HL-60 (cell line): ENCODE measurements at regions not wholly inside any gene's neighbourhood (a gene's known extent, or its start where the extent isn't known, plus 50 kb on each side); places are given as distances from the start of the nearest gene placed in this dataset.

Experiments
- DNase-seq, 2 experiments: peaks; one replicate each; pipeline ENCODE4 v3.0.0-alpha.2; 2010 to 2020; ENCODE audit warnings: low read depth in 1 of 2, low spot score in 1 of 2
- H3K27ac ChIP-seq: fragments of 250-450 bp; sonication (Bioruptor Pico); replicated peaks from 2 replicates; pipeline ENCODE4 v1.5.1; 2020; ENCODE audit warnings: mild to moderate bottlenecking, moderate library complexity
- H3K27me3 ChIP-seq: fragments of 250-450 bp; sonication (Bioruptor Pico); 2 replicates; pipeline ENCODE4 v1.5.1; 2021; ENCODE audit warnings: mild to moderate bottlenecking, moderate library complexity; ENCODE audit not compliant: insufficient read depth, poor library complexity, severe bottlenecking
- H3K4me3 ChIP-seq: replicated peaks from 2 replicates; pipeline ENCODE4 v1.5.1; 2011; ENCODE audit warnings: mild to moderate bottlenecking, control low read depth, low read length; ENCODE audit not compliant: insufficient read depth
- GABPA ChIP-seq: IDR thresholded peaks from 2 replicates; pipeline ENCODE4 v1.6.1; 2012; ENCODE audit warnings: low read depth
- POLR2AphosphoS5 ChIP-seq: IDR thresholded peaks from 2 replicates; pipeline ENCODE4 v1.6.1; 2012; ENCODE audit warnings: low read depth
- REST ChIP-seq: IDR thresholded peaks from 2 replicates; pipeline ENCODE4 v1.6.1; 2012; ENCODE audit warnings: low read depth; ENCODE audit not compliant: insufficient replicate concordance
- SPI1 ChIP-seq: IDR thresholded peaks from 2 replicates; pipeline ENCODE4 v1.6.1; 2012; ENCODE audit warnings: low read depth, mild to moderate bottlenecking, borderline replicate concordance
- TF ChIP-seq, protein P1 (sequence below): IDR thresholded peaks from one replicate; pipeline ENCODE4 v1.5.1; 2011; ENCODE audit warnings: low read length, control low read depth, inconsistent platforms; ENCODE audit not compliant: insufficient read depth

DNA sequence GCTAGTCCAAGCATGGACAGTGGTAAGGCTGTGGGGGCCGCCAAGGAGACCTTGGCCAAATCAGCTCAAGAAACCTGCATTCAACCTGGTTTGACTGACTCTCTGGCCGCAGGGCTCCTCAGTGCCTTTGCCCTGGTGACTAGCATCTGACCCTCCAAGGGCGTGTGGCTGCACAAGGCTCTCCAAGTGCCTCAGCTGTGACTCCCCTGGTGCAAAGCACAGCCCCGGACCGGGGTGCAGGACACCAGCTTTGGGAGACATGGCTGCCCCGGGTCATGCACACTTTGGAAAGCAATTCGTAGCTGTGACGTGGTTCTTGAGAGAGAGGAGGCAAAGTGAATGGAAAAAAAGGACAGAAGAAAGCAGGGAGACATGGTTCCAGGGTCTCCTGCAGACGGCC lies 245.2 kb upstream of the IRX2 start:
- TF ChIP-seq POLR2AphosphoS5 (no peak), REST (no peak), SPI1 (no peak), GABPA (no peak)
- TF ChIP-seq, protein P1, sequence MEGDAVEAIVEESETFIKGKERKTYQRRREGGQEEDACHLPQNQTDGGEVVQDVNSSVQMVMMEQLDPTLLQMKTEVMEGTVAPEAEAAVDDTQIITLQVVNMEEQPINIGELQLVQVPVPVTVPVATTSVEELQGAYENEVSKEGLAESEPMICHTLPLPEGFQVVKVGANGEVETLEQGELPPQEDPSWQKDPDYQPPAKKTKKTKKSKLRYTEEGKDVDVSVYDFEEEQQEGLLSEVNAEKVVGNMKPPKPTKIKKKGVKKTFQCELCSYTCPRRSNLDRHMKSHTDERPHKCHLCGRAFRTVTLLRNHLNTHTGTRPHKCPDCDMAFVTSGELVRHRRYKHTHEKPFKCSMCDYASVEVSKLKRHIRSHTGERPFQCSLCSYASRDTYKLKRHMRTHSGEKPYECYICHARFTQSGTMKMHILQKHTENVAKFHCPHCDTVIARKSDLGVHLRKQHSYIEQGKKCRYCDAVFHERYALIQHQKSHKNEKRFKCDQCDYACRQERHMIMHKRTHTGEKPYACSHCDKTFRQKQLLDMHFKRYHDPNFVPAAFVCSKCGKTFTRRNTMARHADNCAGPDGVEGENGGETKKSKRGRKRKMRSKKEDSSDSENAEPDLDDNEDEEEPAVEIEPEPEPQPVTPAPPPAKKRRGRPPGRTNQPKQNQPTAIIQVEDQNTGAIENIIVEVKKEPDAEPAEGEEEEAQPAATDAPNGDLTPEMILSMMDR: no peak
- no peak for DNase-seq
- H3K27ac ChIP-seq: no peak overlapping the region
- no peaks in the 10 kb centered on the region for H3K27me3 ChIP-seq
- H3K4me3 ChIP-seq: no peak overlapping the region

GRCh38 chr5:2996248-2996647 lies 244.8 kb upstream of the IRX2 start:
- Histone ChIP-seq H3K27ac (no peak overlapping the region), H3K27me3 (no peaks in the 10 kb centered on the region), H3K4me3 (no peak overlapping the region)
- no peak for DNase-seq
- TF ChIP-seq, protein P1: no peak
- no peak for TF ChIP-seq SPI1
- TF ChIP-seq REST: no peak
- TF ChIP-seq GABPA: no peak
- no peak for TF ChIP-seq POLR2AphosphoS5

- no peak for DNase-seq
- Histone ChIP-seq H3K27ac (no peak overlapping the region), H3K4me3 (no peak overlapping the region), H3K27me3 (no peaks in the 10 kb centered on the region)
- no peak for TF ChIP-seq REST
- no peak for TF ChIP-seq GABPA
- TF ChIP-seq, protein P1: no peak
- no peak for TF ChIP-seq SPI1
- no peak for TF ChIP-seq POLR2AphosphoS5
These were observed 244.2 kb upstream of the IRX2 start for GRCh38 chr5:2995667-2996066.
